Osteoblast (primary cell): ENCODE measurements at regions not wholly inside any gene's neighbourhood (a gene's known extent, or its start where the extent isn't known, plus 50 kb on each side); places are given as distances from the start of the nearest gene placed in this dataset.
A peak's percentile ranks its signal among the peaks of the same experiment; 100 is the strongest.

Experiments used
- DNase-seq: peaks from one replicate; pipeline ENCODE4 v3.0.0; 2011; ENCODE audit warnings: low spot score, mixed read lengths; ENCODE audit not compliant: insufficient read length; ENCODE audit errors: missing footprints
- H2AFZ ChIP-seq: 2 replicates; pipeline ENCODE4 v1.6.0; 2011; ENCODE audit warnings: mild to moderate bottlenecking, low read length
- H3K27ac ChIP-seq: 2 replicates; pipeline ENCODE4 v1.5.1; 2011; ENCODE audit warnings: mild to moderate bottlenecking, low read depth, low read length, moderate library complexity
- H3K27me3 ChIP-seq: 2 replicates; pipeline ENCODE4 v1.6.0; 2012; ENCODE audit warnings: mild to moderate bottlenecking, control low read depth, inconsistent platforms, low read length, moderate library complexity; ENCODE audit not compliant: insufficient read depth
- H3K36me3 ChIP-seq: 2 replicates; pipeline ENCODE4 v1.5.1; 2011; ENCODE audit warnings: mild to moderate bottlenecking, low read length, control low read depth, moderate library complexity; ENCODE audit not compliant: insufficient read depth
- H3K4me1 ChIP-seq: 2 replicates; pipeline ENCODE4 v1.5.1; 2011; ENCODE audit warnings: mild to moderate bottlenecking, low read length, control low read depth, moderate library complexity; ENCODE audit not compliant: insufficient read depth
- H3K4me2 ChIP-seq: 2 replicates; pipeline ENCODE4 v1.6.0; 2011; ENCODE audit warnings: mild to moderate bottlenecking, low read length; ENCODE audit not compliant: insufficient read depth
- H3K4me3 ChIP-seq: fragments of 200-600 bp; sonication (generic); 3 replicates; pipeline ENCODE4 v1.5.1; 2012; ENCODE audit warnings: mild to moderate bottlenecking, low read length, inconsistent platforms; ENCODE audit not compliant: insufficient read depth
- H3K79me2 ChIP-seq: 2 replicates; pipeline ENCODE4 v1.6.0; 2012; ENCODE audit warnings: mild to moderate bottlenecking, low read length, control low read depth, inconsistent platforms; ENCODE audit not compliant: insufficient read depth
- H3K9me3 ChIP-seq: 2 replicates; pipeline ENCODE4 v1.5.1; 2011; ENCODE audit warnings: low read depth, low read length, control low read depth
- H4K20me1 ChIP-seq: 2 replicates; pipeline ENCODE4 v1.6.0; 2012; ENCODE audit warnings: mild to moderate bottlenecking, low read length, control low read depth; ENCODE audit not compliant: insufficient read depth
- TF ChIP-seq, protein P1 (sequence below): IDR thresholded peaks from 2 replicates; pipeline ENCODE4 v1.5.1; 2011; ENCODE audit warnings: mild to moderate bottlenecking, low read depth, low read length, moderate library complexity; ENCODE audit errors: extremely low read depth

DNA sequence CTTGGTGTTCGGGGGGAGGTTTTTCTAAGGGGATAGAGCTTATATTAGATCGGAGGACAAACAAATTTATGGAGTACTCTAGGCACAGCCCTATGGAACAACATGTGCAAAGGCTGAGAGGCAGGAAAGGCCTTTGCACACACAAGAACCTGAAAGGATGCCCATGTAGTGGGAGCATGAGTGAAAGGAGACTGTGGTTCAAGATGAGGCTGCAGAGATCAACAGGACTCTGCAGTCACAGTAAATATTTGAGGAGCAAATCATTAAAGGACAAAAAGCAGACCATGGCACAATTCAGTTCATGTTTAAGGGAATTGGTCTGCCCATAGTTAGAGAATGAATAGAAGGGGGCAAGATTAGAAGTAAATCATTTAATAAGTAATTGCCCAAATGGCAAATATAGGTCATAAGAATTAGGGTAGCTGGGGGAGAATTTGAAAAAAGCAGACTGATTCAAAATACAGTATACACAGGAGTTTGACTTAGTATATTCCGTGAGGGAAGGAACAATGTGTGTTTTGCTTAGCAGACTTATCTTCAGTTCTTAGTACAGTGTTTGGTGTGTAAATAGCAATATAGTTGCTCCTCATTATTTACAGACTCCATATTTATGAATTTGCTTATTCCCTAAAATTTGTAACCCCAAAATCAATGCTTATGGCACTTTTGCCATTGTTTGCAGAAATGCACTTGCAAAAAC lies 268.1 kb downstream of the SEC16B start:
- Histone ChIP-seq H3K4me1 (no peaks in the 10 kb centered on the region), H3K27me3 (no peaks in the 10 kb centered on the region), H3K4me2 (no peak overlapping the region), H2AFZ (no peak overlapping the region), H3K4me3 (no peak overlapping the region), H3K27ac (no peak overlapping the region), H3K9me3 (no peaks in the 10 kb centered on the region), H3K79me2 (no peaks in the 10 kb centered on the region), H3K36me3 (no peaks in the 10 kb centered on the region), H4K20me1 (no peaks in the 10 kb centered on the region)
- DNase-seq: peak; percentile 9
- TF ChIP-seq, protein P1, sequence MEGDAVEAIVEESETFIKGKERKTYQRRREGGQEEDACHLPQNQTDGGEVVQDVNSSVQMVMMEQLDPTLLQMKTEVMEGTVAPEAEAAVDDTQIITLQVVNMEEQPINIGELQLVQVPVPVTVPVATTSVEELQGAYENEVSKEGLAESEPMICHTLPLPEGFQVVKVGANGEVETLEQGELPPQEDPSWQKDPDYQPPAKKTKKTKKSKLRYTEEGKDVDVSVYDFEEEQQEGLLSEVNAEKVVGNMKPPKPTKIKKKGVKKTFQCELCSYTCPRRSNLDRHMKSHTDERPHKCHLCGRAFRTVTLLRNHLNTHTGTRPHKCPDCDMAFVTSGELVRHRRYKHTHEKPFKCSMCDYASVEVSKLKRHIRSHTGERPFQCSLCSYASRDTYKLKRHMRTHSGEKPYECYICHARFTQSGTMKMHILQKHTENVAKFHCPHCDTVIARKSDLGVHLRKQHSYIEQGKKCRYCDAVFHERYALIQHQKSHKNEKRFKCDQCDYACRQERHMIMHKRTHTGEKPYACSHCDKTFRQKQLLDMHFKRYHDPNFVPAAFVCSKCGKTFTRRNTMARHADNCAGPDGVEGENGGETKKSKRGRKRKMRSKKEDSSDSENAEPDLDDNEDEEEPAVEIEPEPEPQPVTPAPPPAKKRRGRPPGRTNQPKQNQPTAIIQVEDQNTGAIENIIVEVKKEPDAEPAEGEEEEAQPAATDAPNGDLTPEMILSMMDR: no peak

DNA sequence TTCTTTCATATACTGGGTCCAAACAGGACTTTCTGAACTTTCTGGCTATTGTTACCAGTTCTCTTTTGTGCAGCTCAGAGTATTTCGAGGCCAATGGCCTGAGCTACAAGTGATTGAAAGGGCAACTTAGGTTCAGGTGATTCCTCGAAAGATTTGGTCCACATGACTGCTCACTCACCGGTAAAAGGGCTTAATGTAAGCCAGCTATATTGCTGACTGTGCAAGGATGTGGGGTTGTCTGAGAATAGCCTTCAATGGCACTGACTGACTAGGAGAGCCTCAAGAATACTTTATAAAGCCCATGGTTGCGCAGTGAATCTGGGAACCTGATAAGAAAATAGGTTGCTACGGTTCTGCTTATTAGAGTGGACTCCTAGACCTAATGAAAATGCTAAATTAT lies 269.0 kb downstream of the SEC16B start:
- TF ChIP-seq, protein P1: no peak
- no peak for DNase-seq
- H4K20me1 ChIP-seq: no peaks in the 10 kb centered on the region
- H3K4me2 ChIP-seq: no peak overlapping the region
- no peaks in the 10 kb centered on the region for H3K9me3 ChIP-seq
- H2AFZ ChIP-seq: no peak overlapping the region
- H3K4me3 ChIP-seq: no peak overlapping the region
- H3K79me2 ChIP-seq: no peaks in the 10 kb centered on the region
- H3K36me3 ChIP-seq: no peaks in the 10 kb centered on the region
- H3K27ac ChIP-seq: no peak overlapping the region
- no peaks in the 10 kb centered on the region for H3K27me3 ChIP-seq
- no peaks in the 10 kb centered on the region for H3K4me1 ChIP-seq

DNA sequence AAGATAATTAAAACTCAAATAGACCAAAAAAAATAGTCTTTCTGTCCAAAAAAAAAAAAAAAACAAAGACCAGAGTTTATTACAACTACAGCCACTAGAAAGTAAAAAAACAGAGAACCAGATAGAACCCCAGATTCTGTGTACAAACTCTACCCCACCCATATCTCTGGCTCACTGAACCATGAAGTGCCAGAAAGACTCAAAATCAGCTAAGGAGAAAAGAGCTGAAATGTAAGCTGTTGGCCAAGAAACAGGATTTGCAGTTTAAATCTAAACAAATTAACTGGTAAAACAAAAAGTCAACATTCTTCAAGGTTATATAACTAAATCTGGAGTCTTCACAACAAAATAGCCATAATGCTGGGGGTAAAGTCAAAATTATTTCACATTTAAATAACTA lies 278.9 kb downstream of the SEC16B start:
- TF ChIP-seq, protein P1: no peak
- Histone ChIP-seq H3K27ac (no peak overlapping the region), H3K4me2 (no peak overlapping the region), H3K36me3 (no peaks in the 10 kb centered on the region), H3K4me3 (no peak overlapping the region), H2AFZ (no peak overlapping the region), H4K20me1 (no peaks in the 10 kb centered on the region), H3K9me3 (no peaks in the 10 kb centered on the region), H3K27me3 (no peaks in the 10 kb centered on the region), H3K79me2 (no peaks in the 10 kb centered on the region), H3K4me1 (no peaks in the 10 kb centered on the region)
- no peak for DNase-seq

DNA sequence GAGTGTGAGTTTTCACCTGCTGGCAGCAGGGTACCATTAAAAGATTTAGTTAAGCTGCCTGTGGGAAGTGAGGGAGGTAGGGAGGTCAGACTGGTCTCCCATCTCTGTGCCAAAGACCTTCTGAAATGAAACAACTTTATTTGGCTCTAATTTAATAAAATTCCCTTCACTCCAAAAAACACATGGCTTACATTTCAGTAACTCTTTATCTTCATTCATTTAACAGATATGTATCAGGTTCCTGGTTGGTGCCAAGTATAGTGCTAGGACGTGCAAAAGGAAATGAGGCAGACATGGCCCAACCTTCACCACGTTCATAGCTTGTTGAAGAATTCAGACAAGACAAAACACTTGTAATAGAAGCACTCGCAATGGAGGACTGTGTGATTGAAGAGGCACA lies 282.3 kb downstream of the SEC16B start:
- TF ChIP-seq, protein P1: no peak
- H2AFZ ChIP-seq: no peak overlapping the region
- H3K4me1 ChIP-seq: no peaks in the 10 kb centered on the region
- no peaks in the 10 kb centered on the region for H3K79me2 ChIP-seq
- no peaks in the 10 kb centered on the region for H3K36me3 ChIP-seq
- no peak overlapping the region for H3K4me3 ChIP-seq
- H3K4me2 ChIP-seq: no peak overlapping the region
- no peaks in the 10 kb centered on the region for H4K20me1 ChIP-seq
- no peak for DNase-seq
- H3K27ac ChIP-seq: no peak overlapping the region
- no peaks in the 10 kb centered on the region for H3K9me3 ChIP-seq
- H3K27me3 ChIP-seq: no peaks in the 10 kb centered on the region
